MM.1S (cell line): ENCODE measurements at regions not wholly inside any gene's neighbourhood (a gene's known extent, or its start where the extent isn't known, plus 50 kb on each side); places are given as distances from the start of the nearest gene placed in this dataset.

ENCODE experiments used
- DNase-seq: peaks from one replicate; pipeline ENCODE4 v3.0.0-alpha.2; 2015
- H2AFZ ChIP-seq: fragments of 300-600 bp; sonication (generic); 2 replicates; pipeline ENCODE4 v1.6.0; 2016; ENCODE audit warnings: antibody characterized with exemption, low read length
- H3F3A ChIP-seq: fragments of 300-600 bp; sonication (generic); 2 replicates; pipeline ENCODE4 v1.6.1; 2016; ENCODE audit warnings: mild to moderate bottlenecking, antibody characterized with exemption, low read length, moderate library complexity, mixed read lengths; ENCODE audit not compliant: insufficient read depth
- H3K27ac ChIP-seq: fragments of 300-600 bp; sonication (generic); 2 replicates; pipeline ENCODE4 v1.5.1; 2016; ENCODE audit warnings: mild to moderate bottlenecking, low read length
- H3K27me3 ChIP-seq: fragments of 300-600 bp; sonication (generic); replicated peaks from 2 replicates; pipeline ENCODE4 v1.6.0; 2016; ENCODE audit warnings: low read length; ENCODE audit not compliant: insufficient read depth
- H3K36me3 ChIP-seq: fragments of 300-600 bp; sonication (generic); replicated peaks from 2 replicates; pipeline ENCODE4 v1.6.1; 2016; ENCODE audit warnings: mild to moderate bottlenecking, low read length, mixed read lengths; ENCODE audit not compliant: insufficient read depth
- H3K4me1 ChIP-seq: fragments of 300-600 bp; sonication (generic); 2 replicates; pipeline ENCODE4 v1.6.1; 2016; ENCODE audit warnings: low read length, mixed read lengths
- H3K4me2 ChIP-seq: fragments of 300-600 bp; sonication (generic); 2 replicates; pipeline ENCODE4 v1.6.0; 2016; ENCODE audit warnings: low read depth, low read length
- H3K4me3 ChIP-seq: fragments of 300-600 bp; sonication (generic); 2 replicates; pipeline ENCODE4 v1.5.1; 2016; ENCODE audit warnings: low read length, mixed read lengths
- H3K79me2 ChIP-seq: fragments of 300-600 bp; sonication (generic); 2 replicates; pipeline ENCODE4 v1.6.1; 2016; ENCODE audit warnings: mixed run types, low read length, mixed read lengths
- H3K9ac ChIP-seq: fragments of 300-600 bp; sonication (generic); 2 replicates; pipeline ENCODE4 v1.6.1; 2016; ENCODE audit warnings: low read length, mixed read lengths
- H3K9me2 ChIP-seq: fragments of 300-600 bp; sonication (generic); replicated peaks from 2 replicates; pipeline ENCODE4 v1.6.1; 2016; ENCODE audit warnings: mild to moderate bottlenecking, low read length, mixed read lengths; ENCODE audit not compliant: insufficient read depth
- H3K9me3 ChIP-seq: fragments of 300-600 bp; sonication (generic); replicated peaks from 2 replicates; pipeline ENCODE4 v1.6.1; 2016; ENCODE audit warnings: mild to moderate bottlenecking, low read length, mixed read lengths; ENCODE audit not compliant: insufficient read depth
- H4K20me1 ChIP-seq: fragments of 300-600 bp; sonication (generic); 2 replicates; pipeline ENCODE4 v1.6.1; 2016; ENCODE audit warnings: mild to moderate bottlenecking, low read length, moderate library complexity, mixed read lengths; ENCODE audit not compliant: insufficient read depth
- CTCF ChIP-seq: fragments of 300-600 bp; sonication (generic); IDR thresholded peaks from 2 replicates; pipeline ENCODE4 v1.5.1; 2016; ENCODE audit warnings: antibody characterized with exemption, low read length, mixed read lengths
- EZH2 ChIP-seq: fragments of 300-600 bp; sonication (generic); optimal IDR thresholded peaks from 2 replicates; pipeline ENCODE3; 2017; ENCODE audit warnings: low read depth, mild to moderate bottlenecking, antibody characterized with exemption, low read length, mixed read lengths
- EZH2phosphoT487 ChIP-seq: fragments of 300-600 bp; sonication (generic); IDR thresholded peaks from 2 replicates; pipeline ENCODE4 v1.6.1; 2018; ENCODE audit warnings: antibody characterized with exemption, low read length

DNA sequence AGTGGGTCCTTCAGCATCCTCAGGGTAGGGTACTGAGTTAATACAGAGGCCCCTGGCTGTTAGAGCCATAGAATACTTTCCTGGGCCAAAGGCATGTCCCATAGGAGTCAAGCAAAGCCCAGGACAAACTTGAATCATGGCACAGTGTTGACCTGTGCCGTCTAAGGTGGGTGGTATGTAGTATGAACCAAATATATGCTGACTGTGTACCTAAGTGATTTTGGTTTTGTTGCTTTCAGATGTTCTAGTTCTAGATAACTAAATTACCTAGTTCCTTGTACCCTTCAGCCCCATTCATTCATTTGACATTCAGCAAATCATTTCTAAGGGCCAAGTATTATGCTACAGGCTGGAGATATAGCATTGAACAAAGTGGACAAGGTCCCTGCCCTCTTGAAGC, 61.3 kb upstream of the GPRC5B start:
- no peak for TF ChIP-seq EZH2
- TF ChIP-seq CTCF, result no peak
- no peak for TF ChIP-seq EZH2phosphoT487
- Histone ChIP-seq H3F3A (no peaks in the 10 kb centered on the region), H3K4me2 (no peak overlapping the region), H3K79me2 (no peaks in the 10 kb centered on the region), H3K4me1 (no peaks in the 10 kb centered on the region), H3K9ac (no peak overlapping the region), H3K9me3 (no peaks in the 10 kb centered on the region), H3K27me3 (no peaks in the 10 kb centered on the region), H3K36me3 (no peaks in the 10 kb centered on the region), H2AFZ (no peak overlapping the region), H4K20me1 (no peaks in the 10 kb centered on the region), H3K27ac (no peak overlapping the region), H3K4me3 (no peak overlapping the region), H3K9me2 (no peaks in the 10 kb centered on the region)
- DNase-seq, result no peak

GRCh38 chr16:19940195-19940594, 55.5 kb upstream of the GPRC5B start:
- H3K9me3 ChIP-seq, result no peaks in the 10 kb centered on the region
- H3K27ac ChIP-seq, result no peak overlapping the region
- DNase-seq, result no peak
- no peak overlapping the region for H2AFZ ChIP-seq
- H3K27me3 ChIP-seq, result no peaks in the 10 kb centered on the region
- no peaks in the 10 kb centered on the region for H4K20me1 ChIP-seq
- no peak for TF ChIP-seq EZH2phosphoT487
- no peak for TF ChIP-seq CTCF
- no peak for TF ChIP-seq EZH2
- no peaks in the 10 kb centered on the region for H3K9me2 ChIP-seq
- no peaks in the 10 kb centered on the region for H3K79me2 ChIP-seq
- no peak overlapping the region for H3K4me3 ChIP-seq
- no peaks in the 10 kb centered on the region for H3K4me1 ChIP-seq
- no peak overlapping the region for H3K4me2 ChIP-seq
- no peak overlapping the region for H3K9ac ChIP-seq
- H3K36me3 ChIP-seq, result no peaks in the 10 kb centered on the region
- no peaks in the 10 kb centered on the region for H3F3A ChIP-seq

DNA sequence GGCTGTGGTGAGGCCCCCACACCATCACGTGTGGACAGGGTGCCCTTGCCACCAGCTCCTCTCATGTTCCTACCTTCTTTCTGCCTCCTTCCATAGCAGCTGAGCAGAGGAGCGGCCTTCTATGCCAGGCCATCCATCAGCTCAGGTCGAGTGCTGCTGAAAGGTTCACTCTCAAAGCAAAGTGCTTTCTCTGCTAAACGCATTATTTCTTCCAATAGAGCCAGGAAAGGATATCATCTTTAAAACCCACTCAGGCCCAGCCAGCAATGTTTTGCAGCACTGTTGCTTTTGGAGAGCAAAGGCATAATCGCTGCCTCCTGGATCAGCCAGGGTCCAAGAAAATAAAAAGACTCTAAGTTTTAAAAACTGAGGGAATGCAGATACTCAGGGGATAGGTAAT, 54.9 kb upstream of the GPRC5B start:
- H4K20me1 ChIP-seq, result no peaks in the 10 kb centered on the region
- no peaks in the 10 kb centered on the region for H3K79me2 ChIP-seq
- H2AFZ ChIP-seq, result no peak overlapping the region
- H3K36me3 ChIP-seq, result no peaks in the 10 kb centered on the region
- H3K27me3 ChIP-seq, result no peaks in the 10 kb centered on the region
- H3F3A ChIP-seq, result no peaks in the 10 kb centered on the region
- H3K4me1 ChIP-seq, result no peaks in the 10 kb centered on the region
- H3K9ac ChIP-seq, result no peak overlapping the region
- DNase-seq, result no peak
- H3K9me2 ChIP-seq, result no peaks in the 10 kb centered on the region
- no peak overlapping the region for H3K4me3 ChIP-seq
- no peaks in the 10 kb centered on the region for H3K9me3 ChIP-seq
- TF ChIP-seq EZH2phosphoT487 (no peak), EZH2 (no peak), CTCF (no peak)
- H3K4me2 ChIP-seq, result no peak overlapping the region
- H3K27ac ChIP-seq, result no peak overlapping the region
